ENCODE measurements at regions not wholly inside any gene's neighbourhood (a gene's known extent, or its start where the extent isn't known, plus 50 kb on each side); places are given as distances from the start of the nearest gene placed in this dataset.
A peak's percentile ranks its signal among the peaks of the same experiment; 100 is the strongest.

DNA sequence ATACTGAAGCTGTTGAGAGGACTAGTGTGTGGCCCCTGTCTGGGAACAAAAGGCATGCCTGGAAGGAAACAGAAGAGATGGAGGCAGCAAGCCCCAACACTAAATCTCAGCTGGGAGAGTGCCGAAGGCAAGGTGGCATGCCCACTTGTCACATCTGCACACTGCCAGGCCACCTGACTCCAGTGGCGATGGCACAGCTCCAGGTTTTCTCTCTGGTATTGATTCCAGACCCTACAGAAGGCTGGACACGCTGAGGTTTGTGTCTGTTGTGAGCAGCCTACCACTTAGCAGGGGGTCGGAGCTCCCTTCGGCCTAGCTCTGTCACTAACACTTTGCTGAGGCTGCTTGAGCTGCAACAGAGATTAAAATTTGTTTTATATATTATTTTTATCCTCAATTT lies 307.3 kb downstream of the TDRD15 start:
- no peak for DNase-seq (ENCODE audit: low spot score)

DNA sequence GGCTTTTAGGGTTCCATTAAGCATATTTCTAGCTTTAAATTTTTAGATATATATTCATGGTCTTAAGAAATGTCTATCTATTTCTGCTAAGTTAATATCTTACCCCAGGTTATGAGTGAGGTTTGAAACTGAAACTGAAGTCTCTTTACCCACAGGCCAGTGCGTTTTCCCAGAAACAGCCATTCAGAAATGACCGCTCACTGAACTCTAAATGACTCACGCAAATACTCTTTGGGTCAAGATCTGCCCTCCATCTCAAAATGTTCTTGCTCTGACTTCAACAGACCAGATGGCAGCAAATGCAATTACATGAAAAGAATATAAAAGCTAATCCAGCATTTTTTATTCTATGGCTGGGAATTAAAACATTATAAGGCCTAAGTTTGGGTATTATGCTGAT lies 315.2 kb downstream of the TDRD15 start:
- DNase-seq (ENCODE audit: low spot score), result peak; percentile 83

DNA sequence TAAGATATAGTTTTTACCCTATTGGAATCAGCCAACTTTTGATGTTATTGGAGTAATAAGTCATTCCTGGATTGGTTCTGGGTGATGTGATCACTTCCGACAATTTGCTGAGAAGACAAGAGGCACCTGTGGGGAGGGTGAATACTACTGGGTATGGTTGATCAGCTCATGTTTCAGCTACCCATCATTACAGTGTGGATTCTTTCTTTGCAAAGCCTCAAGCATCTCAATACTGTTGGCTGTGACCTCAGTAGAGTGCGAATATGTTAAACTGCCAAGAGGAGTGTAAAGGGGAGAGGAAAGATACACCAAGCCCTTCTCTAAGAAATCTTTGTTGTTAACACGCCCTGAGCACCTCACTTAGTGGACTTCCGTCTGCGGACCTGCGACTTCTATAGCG lies 317.7 kb downstream of the TDRD15 start:
- DNase-seq (ENCODE audit: low spot score), result no peak

DNA sequence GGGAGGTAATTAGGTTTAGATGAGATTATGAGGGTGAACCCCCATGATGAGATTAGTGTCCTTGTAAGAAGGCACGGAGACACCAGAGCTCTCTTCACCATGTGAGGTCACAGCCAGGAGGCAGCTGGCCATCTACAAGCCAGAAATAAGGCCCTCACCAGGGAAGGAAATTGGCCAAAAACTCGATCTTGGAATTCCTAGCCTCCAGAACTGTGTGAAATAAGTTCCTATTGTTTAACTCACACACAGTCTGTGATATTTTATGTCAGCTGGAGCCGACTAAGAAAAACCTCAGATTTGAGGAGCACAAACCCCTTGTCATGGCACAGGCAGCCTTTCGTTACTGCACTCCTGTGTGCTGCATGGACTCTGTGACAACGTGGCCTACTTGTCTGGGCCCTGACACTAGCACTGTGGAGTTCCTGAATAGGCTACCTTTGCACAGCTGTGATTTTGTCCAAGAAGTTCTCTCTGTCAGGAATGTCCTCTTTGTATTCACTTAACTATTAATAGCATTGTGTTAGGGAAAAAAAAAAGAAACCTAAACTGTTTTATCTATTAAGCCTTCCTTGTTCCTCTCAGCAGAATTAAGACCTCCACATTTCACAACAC lies 319.8 kb downstream of the TDRD15 start:
- no peak for DNase-seq (ENCODE audit: low spot score)

DNA sequence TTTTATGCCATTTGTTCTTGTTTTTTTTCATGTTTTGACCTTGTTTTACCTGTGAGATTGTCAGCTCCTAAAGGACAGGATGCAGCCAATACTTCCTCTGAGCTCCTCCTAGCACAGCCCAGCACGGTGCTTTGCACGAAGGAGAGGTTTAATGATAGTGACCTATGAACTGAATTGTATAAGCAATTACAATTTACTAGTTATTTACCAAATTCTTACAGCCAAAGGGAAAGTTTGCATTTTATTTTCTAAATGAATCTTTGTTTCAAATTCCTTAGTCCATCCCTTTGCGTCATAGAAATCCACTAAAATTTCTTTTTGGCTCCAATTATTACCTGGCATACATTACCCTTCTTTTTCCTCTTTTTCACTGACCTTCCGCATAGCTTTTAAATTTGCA lies 326.1 kb downstream of the TDRD15 start:
- no peak for DNase-seq (ENCODE audit: low spot score)

DNA sequence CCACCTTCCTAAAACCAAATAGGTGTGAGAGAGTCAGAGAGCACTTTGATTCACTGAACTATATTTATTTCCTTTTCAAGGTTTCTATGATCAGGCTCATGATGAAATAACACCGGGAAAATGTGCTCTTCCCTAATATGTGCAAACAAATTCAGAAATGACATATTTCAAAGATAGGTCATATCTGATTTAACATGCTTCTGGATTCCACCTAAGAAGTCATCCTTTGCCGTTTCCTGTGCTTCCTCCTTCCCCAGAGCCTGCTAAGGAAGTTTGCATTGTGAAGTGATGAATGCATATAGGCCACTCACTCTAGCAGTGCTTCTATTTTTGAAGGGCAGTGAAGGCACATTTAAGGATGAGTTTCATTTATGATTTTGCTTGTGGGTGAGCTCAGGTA lies 327.6 kb downstream of the TDRD15 start:
- DNase-seq (ENCODE audit: low spot score), result no peak

DNA sequence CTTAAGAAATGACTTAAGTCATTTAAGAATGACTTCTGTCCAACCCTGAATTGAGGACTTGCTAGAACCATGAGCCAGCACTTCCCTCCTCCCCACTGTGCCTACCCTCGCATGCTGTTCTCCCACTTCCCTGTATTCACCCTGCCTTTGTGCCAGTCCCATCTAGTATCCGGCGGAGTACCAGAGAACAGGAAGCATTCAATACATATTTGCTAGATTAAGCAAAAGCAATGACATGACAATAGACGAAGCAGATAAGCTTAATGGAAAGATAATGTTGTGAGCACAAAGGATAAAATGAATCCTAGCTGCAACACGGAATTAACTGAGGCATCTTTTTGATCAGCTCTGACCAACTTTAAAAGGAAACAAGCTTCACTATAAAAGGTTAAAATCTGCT lies 328.5 kb downstream of the TDRD15 start:
- DNase-seq (ENCODE audit: low spot score), result no peak

DNA sequence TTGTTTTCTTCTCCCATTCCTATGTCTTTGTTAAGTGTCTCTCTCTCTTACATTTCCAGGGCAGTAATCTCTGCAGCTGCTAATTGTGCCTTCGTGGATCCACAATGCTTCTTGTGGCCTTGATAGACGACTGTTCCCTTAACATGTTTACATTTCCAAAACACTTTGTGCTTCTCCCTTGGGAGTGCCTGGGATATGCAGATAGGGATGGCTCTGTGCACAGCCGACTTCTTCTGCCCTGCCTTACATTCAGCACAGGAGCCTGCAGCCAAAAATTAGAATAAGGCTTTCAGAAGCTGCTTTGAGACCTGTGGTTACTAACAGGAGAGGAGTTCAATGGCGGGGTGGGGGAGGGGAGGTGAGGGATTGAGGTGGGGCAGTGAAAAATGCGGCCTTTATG lies 328.9 kb downstream of the TDRD15 start:
- no peak for DNase-seq (ENCODE audit: low spot score)

DNA sequence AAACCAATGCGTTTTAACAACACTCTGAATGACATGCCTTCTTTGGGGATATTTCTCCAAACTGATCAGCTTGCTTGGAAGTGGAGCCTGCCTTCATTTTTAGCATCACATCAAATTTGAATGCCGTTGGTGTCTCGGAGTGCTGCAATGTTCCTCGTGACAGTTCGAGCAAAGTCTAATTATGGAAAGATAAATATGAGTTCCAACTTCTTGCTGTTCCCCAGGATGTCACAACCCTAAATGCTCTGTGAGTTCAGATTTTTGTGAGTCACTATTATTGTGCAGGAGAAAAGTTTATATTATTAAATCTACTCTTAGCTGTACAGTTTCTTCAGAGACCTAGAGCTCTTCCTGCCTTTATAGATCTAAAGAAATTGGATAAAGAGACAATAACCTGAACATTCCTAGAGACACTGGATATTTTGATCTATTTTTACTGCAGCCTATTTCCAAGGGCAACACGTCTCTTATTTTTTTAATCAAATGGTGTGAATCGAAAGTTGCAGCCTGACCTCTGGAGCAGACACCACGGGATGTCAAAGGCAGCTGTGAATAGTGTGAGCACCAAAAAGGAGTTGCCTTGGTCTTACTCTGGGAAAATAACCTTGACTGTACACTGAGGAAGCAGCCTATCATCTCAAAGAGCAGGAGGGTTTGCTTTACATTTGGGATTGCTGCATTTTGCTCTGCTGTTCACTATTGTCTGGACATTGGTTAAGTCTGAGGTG lies 330.1 kb downstream of the TDRD15 start:
- no peak for DNase-seq (ENCODE audit: low spot score)

DNA sequence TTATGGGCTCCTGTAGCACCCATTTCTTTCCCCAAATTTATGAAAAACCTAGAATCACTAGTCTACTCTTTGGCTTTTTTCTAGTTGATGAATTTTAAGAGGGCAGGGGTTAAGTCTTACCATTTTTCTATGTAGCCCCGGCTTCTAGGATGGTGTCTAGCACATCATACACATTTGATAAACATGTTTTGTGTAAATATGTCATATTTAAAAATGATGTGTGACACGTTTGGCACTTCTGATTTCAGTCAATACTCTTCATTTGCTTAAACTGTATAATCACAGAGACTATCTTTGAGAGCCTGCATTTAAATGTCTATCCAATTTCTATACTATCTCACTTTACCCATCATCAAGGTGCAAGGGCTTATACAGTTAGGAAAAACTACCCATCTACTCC lies 331.1 kb downstream of the TDRD15 start:
- DNase-seq (ENCODE audit: low spot score), result no peak

DNA sequence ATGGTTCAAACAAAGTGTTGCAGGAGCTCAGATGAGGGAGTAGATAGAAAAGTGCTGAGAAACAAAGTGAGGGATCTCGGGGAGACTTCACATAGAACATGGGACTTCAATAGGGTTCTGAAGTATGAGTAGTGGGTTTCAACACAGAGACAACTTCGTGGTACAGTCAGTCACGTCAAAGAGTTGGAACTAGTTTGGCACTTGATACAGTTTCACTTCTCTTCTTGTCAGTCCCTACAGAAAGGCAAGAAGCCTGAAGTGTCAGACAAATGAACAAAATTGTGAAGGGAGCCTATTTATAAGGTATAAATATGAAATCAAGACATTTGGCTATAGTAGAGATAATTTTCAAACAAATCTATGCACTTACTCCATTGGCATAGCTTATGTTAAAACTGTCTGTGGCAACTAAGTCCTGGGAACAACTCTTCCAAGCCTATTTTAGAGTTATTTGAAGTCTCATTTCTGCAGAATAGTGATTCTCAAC lies 338.0 kb downstream of the TDRD15 start:
- DNase-seq (ENCODE audit: low spot score), result no peak

DNA sequence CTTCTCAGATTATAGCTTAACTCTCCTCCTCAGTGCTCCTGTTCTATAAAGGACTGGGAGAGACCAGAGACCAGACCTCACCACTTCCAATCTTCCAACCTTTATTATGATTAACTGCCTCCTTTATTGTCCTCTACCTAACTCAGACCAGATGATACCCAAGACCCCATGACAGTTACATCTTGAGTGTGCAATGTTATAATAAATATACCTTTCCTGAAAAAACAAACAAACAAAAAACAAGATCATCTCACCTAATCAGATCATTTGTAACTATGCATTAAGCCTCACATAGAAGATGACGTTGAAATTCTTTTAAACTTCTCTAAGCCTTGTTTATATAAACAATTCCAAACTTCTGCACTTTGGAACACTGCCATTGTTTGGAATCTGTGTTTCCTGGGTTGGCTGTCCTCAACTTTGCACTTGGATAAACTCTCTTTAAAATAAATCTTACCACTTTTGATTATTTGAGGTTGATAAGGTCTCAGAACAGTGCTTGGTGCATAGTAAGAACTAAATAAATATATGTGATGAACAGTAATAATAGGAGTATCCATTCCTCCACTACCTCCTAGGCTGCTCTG lies 342.7 kb downstream of the TDRD15 start:
- peak; percentile 62 for DNase-seq (ENCODE audit: low spot score)

DNA sequence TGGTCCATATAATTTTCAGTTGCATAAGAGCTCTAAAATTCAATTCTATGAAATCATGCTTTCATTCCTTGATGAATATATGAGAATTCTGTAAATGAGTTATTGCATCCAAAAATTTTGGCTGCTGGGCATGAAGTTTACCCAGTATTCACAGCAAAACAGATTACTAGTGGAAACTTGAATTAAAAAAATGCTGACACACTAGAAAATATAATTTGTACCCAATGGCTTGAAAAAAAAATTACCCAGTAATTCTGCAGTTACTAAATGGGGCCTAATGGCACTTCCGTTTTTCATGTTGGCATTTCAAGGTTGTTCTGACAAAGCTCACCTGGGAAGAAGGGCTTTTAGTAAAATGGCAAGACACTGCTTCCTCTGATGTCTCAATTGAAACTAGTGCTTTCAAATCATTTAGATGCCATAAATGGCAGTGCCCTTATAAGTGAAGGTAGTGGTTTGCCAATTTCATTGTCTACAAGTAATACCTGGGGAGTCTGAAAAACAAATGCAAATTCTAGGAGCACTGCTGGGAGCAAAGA lies 343.6 kb downstream of the TDRD15 start:
- no peak for DNase-seq (ENCODE audit: low spot score)

DNA sequence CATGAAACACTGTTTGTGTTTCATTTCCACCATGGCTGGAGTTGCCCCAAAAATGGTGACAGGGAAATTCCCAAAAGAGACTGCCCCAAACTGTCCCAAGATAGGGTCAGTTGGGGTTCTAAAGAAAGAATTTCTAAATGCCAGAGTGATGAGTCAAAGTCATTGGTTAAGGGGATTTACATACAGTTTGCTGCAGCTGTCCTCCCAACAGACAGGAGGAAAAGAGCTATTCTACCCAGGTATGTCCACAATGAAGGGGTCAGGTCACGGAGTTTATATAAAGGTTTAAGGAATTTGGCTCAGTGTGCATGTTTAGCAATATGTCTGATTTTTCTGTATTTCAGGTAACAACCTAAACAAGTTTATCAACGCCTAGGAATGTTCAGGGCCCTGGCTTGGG lies 344.1 kb downstream of the TDRD15 start:
- DNase-seq (ENCODE audit: low spot score), result peak; percentile 24

DNA sequence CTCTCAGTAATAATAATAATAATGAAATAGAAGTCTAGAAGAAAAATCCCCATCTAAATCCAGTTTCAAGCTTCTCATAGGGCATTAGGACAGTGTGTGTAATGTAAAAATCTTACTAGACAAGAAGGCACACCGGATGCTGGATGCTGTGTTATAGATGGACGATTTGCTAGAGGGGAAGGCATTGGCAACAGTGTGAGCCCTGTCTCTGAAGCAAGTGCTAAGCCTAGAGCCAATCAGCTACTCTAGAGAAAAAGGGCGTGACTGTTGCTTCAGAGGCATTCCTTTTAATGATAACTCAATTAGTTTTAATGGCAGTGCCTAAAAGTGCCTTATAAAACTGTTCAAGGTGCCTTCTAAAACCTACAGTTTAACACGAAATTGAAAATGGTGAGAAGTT lies 344.9 kb downstream of the TDRD15 start:
- DNase-seq (ENCODE audit: low spot score), result no peak

DNA sequence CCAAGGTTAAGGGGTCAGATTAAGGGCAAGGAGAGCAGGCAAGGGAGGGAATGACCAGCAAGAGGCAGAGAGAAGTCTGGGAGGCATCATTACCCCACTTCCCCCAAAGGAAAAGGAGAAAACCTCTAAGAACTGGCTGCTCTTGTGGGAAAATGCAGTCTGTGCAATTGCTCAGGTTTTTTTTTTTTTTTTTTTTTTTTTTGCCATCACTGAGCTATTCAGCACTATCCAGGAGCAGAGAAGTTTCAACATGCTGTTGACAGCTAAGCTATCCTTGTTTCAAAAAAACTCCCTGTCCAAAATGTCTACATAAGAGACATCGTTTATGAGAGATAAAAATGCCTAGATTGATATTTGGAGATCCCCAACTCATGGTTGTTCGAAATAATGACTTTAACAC lies 345.4 kb downstream of the TDRD15 start:
- no peak for DNase-seq (ENCODE audit: low spot score)

DNA sequence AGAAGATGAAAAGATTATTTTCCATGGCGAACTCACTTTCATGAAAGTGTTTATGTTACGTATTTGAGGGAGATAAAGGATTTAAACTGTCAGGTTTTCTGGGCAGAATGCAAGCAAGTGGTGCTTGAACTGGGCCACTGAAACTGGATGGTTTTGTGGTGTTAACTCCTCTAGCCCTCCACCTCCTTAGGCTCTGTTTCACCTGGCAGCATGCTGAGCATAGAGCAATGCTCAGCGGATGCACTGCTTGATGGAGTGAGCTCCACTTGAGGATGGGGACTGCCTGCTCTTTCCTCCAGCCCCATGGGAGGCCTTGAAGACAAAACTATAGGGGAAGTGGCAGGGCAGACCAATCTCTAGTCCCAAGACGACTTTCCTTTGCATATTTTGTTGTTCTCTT lies 345.8 kb downstream of the TDRD15 start:
- DNase-seq (ENCODE audit: low spot score), result no peak

DNA sequence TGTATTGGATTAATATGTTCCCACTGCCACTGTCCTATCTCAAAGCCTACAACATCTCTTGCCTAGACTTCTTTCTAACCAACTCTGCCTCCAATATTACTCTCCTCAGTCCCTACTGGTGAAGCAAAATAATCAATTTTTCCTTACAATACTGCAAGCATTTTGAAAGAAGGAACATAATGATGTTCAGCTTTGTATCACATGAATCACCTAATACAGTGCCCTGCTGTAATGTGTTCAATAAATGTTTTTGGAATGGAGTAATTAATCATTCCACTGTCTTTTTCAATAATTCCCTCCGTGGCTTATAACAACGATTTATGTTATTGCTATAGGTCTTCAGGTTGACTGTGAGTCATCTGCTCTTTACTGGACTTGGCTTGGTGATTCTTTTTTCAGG lies 356.4 kb downstream of the TDRD15 start:
- DNase-seq (ENCODE audit: low spot score), result no peak

DNA sequence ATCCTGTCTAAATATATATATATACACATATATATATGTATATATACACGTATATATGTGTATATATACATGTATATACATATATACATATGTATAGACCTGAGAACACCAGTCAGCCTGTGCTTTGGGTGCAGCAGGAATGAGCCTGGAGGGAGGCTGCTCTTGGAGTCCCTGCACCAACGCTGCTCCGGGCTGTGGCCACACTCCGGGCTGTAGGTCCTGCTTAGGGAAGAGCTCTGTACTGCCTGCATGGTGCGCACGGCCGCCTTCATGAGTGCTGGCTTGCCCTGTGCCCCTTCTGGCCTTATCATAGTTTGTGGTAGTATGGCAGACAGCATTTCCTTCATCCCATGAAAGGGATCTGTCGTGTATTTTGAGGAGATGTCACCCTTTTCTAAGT lies 360.9 kb downstream of the TDRD15 start:
- DNase-seq (ENCODE audit: low spot score), result no peak

DNA sequence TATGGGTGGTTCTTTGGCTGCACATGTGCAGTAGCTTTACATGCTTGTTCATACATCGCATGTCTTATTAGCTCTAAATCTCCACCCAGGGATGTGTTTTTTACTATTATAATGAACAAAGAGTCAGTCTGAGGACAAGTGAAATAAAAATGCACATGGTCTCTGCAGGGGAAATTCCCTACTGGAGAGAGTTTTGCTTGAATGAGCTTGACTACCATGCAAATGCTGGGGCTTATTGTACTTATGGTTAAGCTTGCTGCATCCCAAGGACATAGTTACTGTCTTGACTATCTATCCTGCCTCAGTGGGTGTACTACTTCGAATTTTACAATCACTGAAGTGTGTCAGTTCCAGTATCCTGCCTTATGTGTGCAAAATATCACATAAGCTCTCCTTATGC lies 362.7 kb downstream of the TDRD15 start:
- no peak for DNase-seq (ENCODE audit: low spot score)

DNA sequence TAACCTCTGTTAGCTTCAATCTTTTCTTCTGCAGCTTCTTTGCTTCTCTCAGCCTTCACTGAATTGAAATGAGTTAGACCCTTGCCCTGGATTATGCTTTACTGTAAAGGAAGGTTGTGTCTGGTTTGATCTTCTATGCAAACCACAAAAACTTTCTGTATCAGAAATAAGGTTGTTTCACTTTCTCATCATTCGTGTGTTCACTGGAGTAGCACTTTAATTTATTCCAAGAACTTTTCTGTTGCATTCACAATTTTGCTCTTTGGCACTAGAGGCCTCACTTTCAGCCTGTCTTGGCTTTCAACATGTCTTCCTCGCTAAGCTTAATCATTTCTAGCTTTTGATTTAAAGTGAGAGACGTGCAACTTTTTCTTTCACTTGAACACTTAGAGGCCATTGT lies 365.3 kb downstream of the TDRD15 start:
- no peak for DNase-seq (ENCODE audit: low spot score)

DNA sequence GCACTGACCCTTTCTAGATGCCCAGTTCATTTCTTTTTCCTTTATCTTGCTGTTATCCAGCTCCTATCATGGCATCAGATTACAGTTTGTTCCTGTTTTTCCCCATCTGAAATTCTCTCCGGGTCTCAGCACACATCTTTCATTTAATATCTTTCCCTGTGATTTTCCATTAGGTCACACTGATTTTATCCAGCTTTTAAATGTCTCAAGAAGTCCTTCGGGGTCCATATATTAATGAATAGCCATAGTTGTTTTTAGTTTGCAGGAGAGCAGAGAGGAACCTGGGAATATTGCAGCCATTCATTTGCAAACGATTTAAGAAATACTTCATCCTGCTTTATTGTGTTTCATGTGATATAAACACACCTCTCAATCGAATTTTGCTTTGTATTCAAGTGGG lies 374.2 kb downstream of the TDRD15 start:
- no peak for DNase-seq (ENCODE audit: low spot score)

DNA sequence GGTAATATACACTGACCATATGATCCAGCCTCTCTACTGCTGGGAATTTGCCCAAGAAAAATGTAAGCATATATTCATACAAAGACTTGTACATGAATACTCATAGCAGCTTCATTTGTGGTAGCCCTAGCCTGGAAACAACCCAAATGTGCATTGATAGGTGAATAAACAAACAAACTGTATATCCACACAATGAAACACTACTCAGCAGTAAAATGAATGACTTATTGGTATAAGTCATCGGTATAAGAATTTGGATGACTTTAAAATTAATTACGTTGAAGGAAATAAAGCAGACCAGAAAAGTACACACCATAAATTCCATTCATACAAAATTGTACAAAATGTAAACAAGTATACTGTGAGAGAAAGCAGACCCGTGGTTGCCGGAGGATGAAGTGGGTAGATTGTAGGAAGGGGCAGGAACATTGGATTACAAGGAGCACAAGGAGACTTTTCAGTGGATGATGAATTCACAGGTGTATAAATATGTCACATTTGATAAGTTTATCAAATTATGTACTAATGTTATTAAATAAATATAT lies 376.7 kb downstream of the TDRD15 start:
- DNase-seq (ENCODE audit: low spot score), result no peak
